ENCODE measurements at regions not wholly inside any gene's neighbourhood (a gene's known extent, or its start where the extent isn't known, plus 50 kb on each side); places are given as distances from the start of the nearest gene placed in this dataset.

DNA sequence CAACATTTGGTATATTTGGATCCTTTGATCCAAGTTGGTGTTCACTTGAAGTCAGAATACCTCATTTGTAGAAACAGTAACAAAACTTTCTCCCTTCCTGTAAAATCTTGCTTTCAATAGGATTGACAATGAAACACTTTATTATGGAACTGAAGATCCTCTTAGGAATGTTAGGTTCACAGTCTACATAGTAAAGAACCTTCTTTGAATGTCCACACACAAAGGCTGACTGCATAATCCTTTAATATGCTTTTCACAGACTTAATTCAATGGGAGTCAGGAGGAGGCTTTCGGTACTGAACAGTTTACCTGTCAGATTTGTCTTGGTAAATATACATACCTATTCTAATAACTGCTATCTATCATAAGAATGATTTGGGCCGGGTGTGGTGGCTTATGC is 188.5 kb downstream of the SPRY1 start:
- TF ChIP-seq, protein P1, sequence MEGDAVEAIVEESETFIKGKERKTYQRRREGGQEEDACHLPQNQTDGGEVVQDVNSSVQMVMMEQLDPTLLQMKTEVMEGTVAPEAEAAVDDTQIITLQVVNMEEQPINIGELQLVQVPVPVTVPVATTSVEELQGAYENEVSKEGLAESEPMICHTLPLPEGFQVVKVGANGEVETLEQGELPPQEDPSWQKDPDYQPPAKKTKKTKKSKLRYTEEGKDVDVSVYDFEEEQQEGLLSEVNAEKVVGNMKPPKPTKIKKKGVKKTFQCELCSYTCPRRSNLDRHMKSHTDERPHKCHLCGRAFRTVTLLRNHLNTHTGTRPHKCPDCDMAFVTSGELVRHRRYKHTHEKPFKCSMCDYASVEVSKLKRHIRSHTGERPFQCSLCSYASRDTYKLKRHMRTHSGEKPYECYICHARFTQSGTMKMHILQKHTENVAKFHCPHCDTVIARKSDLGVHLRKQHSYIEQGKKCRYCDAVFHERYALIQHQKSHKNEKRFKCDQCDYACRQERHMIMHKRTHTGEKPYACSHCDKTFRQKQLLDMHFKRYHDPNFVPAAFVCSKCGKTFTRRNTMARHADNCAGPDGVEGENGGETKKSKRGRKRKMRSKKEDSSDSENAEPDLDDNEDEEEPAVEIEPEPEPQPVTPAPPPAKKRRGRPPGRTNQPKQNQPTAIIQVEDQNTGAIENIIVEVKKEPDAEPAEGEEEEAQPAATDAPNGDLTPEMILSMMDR (IDR thresholded peaks at IDR 0.05): no peak
- no peak for TF ChIP-seq EZH2 (IDR thresholded peaks at IDR 0.05; ENCODE audit: borderline replicate concordance, insufficient read depth, low read depth, low read length, poor library complexity, severe bottlenecking)

All from B cell (primary cell).